T-helper 22 cell (primary cell): ENCODE measurements at regions not wholly inside any gene's neighbourhood (a gene's known extent, or its start where the extent isn't known, plus 50 kb on each side); places are given as distances from the start of the nearest gene placed in this dataset.
"Not testable (repeated sequence)": the region's sequence is repeated elsewhere in the genome, so short reads cannot be mapped to it uniquely, and the experiment has no call there.

Experiments used
- DNase-seq: peaks from one replicate; pipeline ENCODE4 v3.0.0-alpha.2; 2020; ENCODE audit warnings: low read depth

GRCh38 chr2:204145263-204145751 is 208.7 kb downstream of the ICOS start:
- DNase-seq = peak; percentile 46

GRCh38 chr2:204145791-204146190 is 209.2 kb downstream of the ICOS start:
- no peak for DNase-seq

GRCh38 chr2:204147040-204147439 is 210.5 kb downstream of the ICOS start:
- not testable (repeated sequence) for DNase-seq

GRCh38 chr2:204150721-204151120 is 214.2 kb downstream of the ICOS start:
- no peak for DNase-seq

GRCh38 chr2:204152616-204153015 is 216.1 kb downstream of the ICOS start:
- DNase-seq = no peak

GRCh38 chr2:204154863-204155262 is 218.3 kb downstream of the ICOS start:
- DNase-seq = no peak

- DNase-seq = no peak
Observed at GRCh38 chr2:204156456-204156855, 219.9 kb downstream of the ICOS start.

GRCh38 chr2:204157684-204158083 is 221.1 kb downstream of the ICOS start:
- no peak for DNase-seq

GRCh38 chr2:204159526-204159925 is 223.0 kb downstream of the ICOS start:
- DNase-seq = no peak

GRCh38 chr2:204160989-204161388 is 224.4 kb downstream of the ICOS start:
- no peak for DNase-seq

GRCh38 chr2:204161886-204162285 is 225.3 kb downstream of the ICOS start:
- DNase-seq = no peak

- DNase-seq = no peak
Observed at GRCh38 chr2:204166961-204167360, 230.4 kb downstream of the ICOS start.

- DNase-seq = not testable (repeated sequence)
Observed at GRCh38 chr2:204167670-204168069, 231.1 kb downstream of the ICOS start.

GRCh38 chr2:204170411-204170810 is 233.8 kb downstream of the ICOS start:
- no peak for DNase-seq

GRCh38 chr2:204171432-204172144 is 235.0 kb downstream of the ICOS start:
- DNase-seq = no peak

- no peak for DNase-seq
Observed at GRCh38 chr2:204172145-204172600, 235.6 kb downstream of the ICOS start.

GRCh38 chr2:204174034-204174433 is 237.5 kb downstream of the ICOS start:
- DNase-seq = no peak

- no peak for DNase-seq
Observed at GRCh38 chr2:204175552-204176271, 239.1 kb downstream of the ICOS start.

GRCh38 chr2:204176306-204176705 is 239.7 kb downstream of the ICOS start:
- no peak for DNase-seq

- DNase-seq = no peak
Observed at GRCh38 chr2:204177251-204177976, 240.9 kb downstream of the ICOS start.

GRCh38 chr2:204177977-204178522 is 241.5 kb downstream of the ICOS start:
- DNase-seq = peak; percentile 24

- no peak for DNase-seq
Observed at GRCh38 chr2:204180649-204181048, 244.1 kb downstream of the ICOS start.
